ENCODE measurements at regions not wholly inside any gene's neighbourhood (a gene's known extent, or its start where the extent isn't known, plus 50 kb on each side); places are given as distances from the start of the nearest gene placed in this dataset.

GRCh38 chr9:30714389-30714788 lies 1670.1 kb upstream of the ACO1 start:
- Histone ChIP-seq H3K9me3 (replicated peaks; ENCODE audit: control insufficient read depth, insufficient read depth, low read length) (no peaks in the 10 kb centered on the region), H3K9me1 (replicated peaks; ENCODE audit: control insufficient read depth, extremely low read depth, insufficient read depth, low read length) (no peaks in the 10 kb centered on the region), H3K27ac (ENCODE audit: insufficient read depth, low read depth, low read length) (no peak overlapping the region), H4K20me1 (replicated peaks; ENCODE audit: control insufficient read depth, extremely low read depth, insufficient read depth, low read length) (no peaks in the 10 kb centered on the region), H3K4me2 (ENCODE audit: insufficient read depth, low read length) (no peak overlapping the region), H3K79me2 (ENCODE audit: control insufficient read depth, insufficient read depth, low read length) (no peaks in the 10 kb centered on the region), H3K4me3 (replicated peaks in 1 of 3; ENCODE audit: insufficient read depth in 1 of 3, low read depth in 1 of 3, low read length in 3 of 3) (no peak overlapping the region), H3K4me1 (ENCODE audit: control insufficient read depth, extremely low read depth, insufficient read depth, low read length) (no peaks in the 10 kb centered on the region), H3K9ac (replicated peaks; ENCODE audit: extremely low read depth, insufficient read depth, low read length) (no peak overlapping the region), H2AFZ (ENCODE audit: low read depth, low read length) (no peak overlapping the region), H3K27me3 (ENCODE audit: control insufficient read depth in 2 of 2, insufficient read depth in 2 of 2, low read length in 2 of 2) (no peaks in the 10 kb centered on the region), H3K36me3 (ENCODE audit: control insufficient read depth in 2 of 2, extremely low read depth in 1 of 2, insufficient read depth in 2 of 2, low read length in 2 of 2) (no peaks in the 10 kb centered on the region)
- intact Hi-C loops (cut with micrococcal nuclease) = no loop called here
- no TSS peak for BruUV-seq (replicated peaks)
- TF ChIP-seq MAX (IDR thresholded peaks at IDR 0.05; ENCODE audit: insufficient read depth, insufficient read length) (no peak), JUN (IDR thresholded peaks at IDR 0.05; ENCODE audit: borderline replicate concordance, insufficient read depth, insufficient read length, low read depth) (no peak), EZH2 (IDR thresholded peaks at IDR 0.05; ENCODE audit: borderline replicate concordance, low read depth, low read length, severe bottlenecking) (no peak), MYC (IDR thresholded peaks at IDR 0.05; ENCODE audit: low read depth, low read length) (no peak), FOS (IDR thresholded peaks at IDR 0.05; ENCODE audit: borderline replicate concordance, insufficient read depth, low read length) (no peak), POLR2AphosphoS5 (IDR thresholded peaks at IDR 0.05; ENCODE audit: insufficient read depth, low read depth, low read length) (no peak), POLR2A (IDR thresholded peaks at IDR 0.05; ENCODE audit: low read depth, low read length) (no peak), CTCF (IDR thresholded peaks at IDR 0.05; ENCODE audit: extremely low read depth in 1 of 2, insufficient read depth in 1 of 2, low read depth in 1 of 2, low read length in 2 of 2) (no peak)
- CTCF ChIA-PET = no interaction called here
- FAIRE-seq = no peak
- POLR2A ChIA-PET = no interaction called here
- no peak for DNase-seq (ENCODE audit: low read depth, low spot score)
- dilution Hi-C loops (cut with MboI; ENCODE audit: extremely low pct_ligation_motif_present, low sequenced_read_pairs) = no loop called here
